Keratinocyte (primary cell): ENCODE measurements at regions not wholly inside any gene's neighbourhood (a gene's known extent, or its start where the extent isn't known, plus 50 kb on each side); places are given as distances from the start of the nearest gene placed in this dataset.

Experiments
- DNase-seq: peaks from one replicate; pipeline ENCODE4 v3.0.0-alpha.2; 2011; ENCODE audit warnings: low read depth, missing footprints, low spot score
- FAIRE-seq: peaks from 2 replicates; lab custom pipeline; 2011; peaks lifted over from hg19 to GRCh38; lab: Jason Lieb, UNC
- H2AFZ ChIP-seq: 2 replicates; pipeline ENCODE4 v1.6.0; 2012; ENCODE audit warnings: low read length, control low read depth, inconsistent platforms; ENCODE audit not compliant: control insufficient read depth
- H3K27ac ChIP-seq: 2 replicates; pipeline ENCODE4 v1.5.1; 2011; ENCODE audit warnings: low read length; ENCODE audit not compliant: control insufficient read depth, insufficient read depth
- H3K27me3 ChIP-seq: 3 replicates; pipeline ENCODE4 v1.6.0; 2011; ENCODE audit warnings: low read length; ENCODE audit not compliant: control insufficient read depth, insufficient read depth; ENCODE audit errors: extremely low read depth
- H3K36me3 ChIP-seq, 2 experiments: 2 replicates in 1 of 2; 3 replicates in 1 of 2; pipeline ENCODE4 v1.5.1; 2011; ENCODE audit warnings: low read length in 2 of 2, mild to moderate bottlenecking in 1 of 2; ENCODE audit not compliant: control insufficient read depth in 2 of 2, insufficient read depth in 2 of 2; ENCODE audit errors: extremely low read depth in 1 of 2
- H3K4me1 ChIP-seq: 3 replicates; pipeline ENCODE4 v1.5.1; 2011; ENCODE audit warnings: low read length; ENCODE audit not compliant: control insufficient read depth, insufficient read depth; ENCODE audit errors: extremely low read depth
- H3K4me2 ChIP-seq: 3 replicates; pipeline ENCODE4 v1.6.0; 2011; ENCODE audit warnings: low read depth, low read length; ENCODE audit not compliant: control insufficient read depth, insufficient read depth; ENCODE audit errors: extremely low read depth
- H3K4me3 ChIP-seq, 3 experiments: fragments of 200-600 bp in 1 of 3; sonication (generic) in 1 of 3; 2 replicates in 2 of 3; 3 replicates in 1 of 3; pipeline ENCODE4 v1.5.1; 2011 to 2016; ENCODE audit warnings: low read length in 3 of 3, mild to moderate bottlenecking in 3 of 3, control low read depth in 2 of 3, inconsistent platforms in 1 of 3, low read depth in 1 of 3, mixed read lengths in 1 of 3, mixed run types in 1 of 3, moderate library complexity in 1 of 3; ENCODE audit not compliant: control insufficient read depth in 2 of 3, insufficient read depth in 2 of 3; ENCODE audit errors: extremely low read depth in 1 of 3
- H3K79me2 ChIP-seq: 2 replicates; pipeline ENCODE4 v1.6.0; 2012; ENCODE audit warnings: low read length; ENCODE audit not compliant: control insufficient read depth, insufficient read depth
- H3K9ac ChIP-seq: 3 replicates; pipeline ENCODE4 v1.6.0; 2011; ENCODE audit warnings: low read length; ENCODE audit not compliant: control insufficient read depth, insufficient read depth; ENCODE audit errors: extremely low read depth
- H3K9me1 ChIP-seq: 3 replicates; pipeline ENCODE4 v1.6.0; 2011; ENCODE audit warnings: low read length; ENCODE audit not compliant: control insufficient read depth, insufficient read depth; ENCODE audit errors: extremely low read depth
- H3K9me3 ChIP-seq: 2 replicates; pipeline ENCODE4 v1.5.1; 2012; ENCODE audit warnings: low read depth, low read length; ENCODE audit not compliant: control insufficient read depth
- H4K20me1 ChIP-seq: 3 replicates; pipeline ENCODE4 v1.6.0; 2011; ENCODE audit warnings: low read length; ENCODE audit not compliant: control insufficient read depth, insufficient read depth; ENCODE audit errors: extremely low read depth
- CTCF ChIP-seq, 3 experiments: IDR thresholded peaks in 1 of 3; conservative IDR thresholded peaks in 1 of 3; optimal IDR thresholded peaks in 1 of 3; 2 replicates in 2 of 3; 3 replicates in 1 of 3; pipeline versions ENCODE3 to v1.5.1; 2011; ENCODE audit warnings: low read length in 3 of 3, mild to moderate bottlenecking in 3 of 3, moderate library complexity in 2 of 3, control low read depth in 1 of 3, inconsistent platforms in 1 of 3; ENCODE audit not compliant: insufficient read depth in 2 of 3; ENCODE audit errors: extremely low read depth in 1 of 3
- EZH2 ChIP-seq: IDR thresholded peaks from one replicate; pipeline ENCODE4 v1.6.1; 2012; ENCODE audit warnings: inconsistent platforms, mild to moderate bottlenecking, low read length, moderate library complexity
- dilution Hi-C: fragments of 300-500 bp; cut with MboI; formaldehyde crosslinking; loops from one replicate; pipeline ENCODE4 v1.7.0; 2020; ENCODE audit warnings: low sequenced_read_pairs; ENCODE audit not compliant: extremely low pct_ligation_motif_present

- no peaks in the 10 kb centered on the region for H3K9me1 ChIP-seq
- peak overlapping the region in 1 of 3 experiments; percentile 2 for H3K4me3 ChIP-seq
- H3K79me2 ChIP-seq: no peaks in the 10 kb centered on the region
- no peaks in the 10 kb centered on the region for H4K20me1 ChIP-seq
- H3K4me1 ChIP-seq: peaks cover 31% of the 10 kb centered on the region
- H3K4me2 ChIP-seq: peak overlapping the region; percentile 67
- H3K9me3 ChIP-seq: no peaks in the 10 kb centered on the region
- peak overlapping the region; percentile 43 for H3K27ac ChIP-seq
- no peak overlapping the region for H3K9ac ChIP-seq
- TF ChIP-seq EZH2 (no peak), CTCF (optimal IDR thresholded peaks at IDR 0.05 in 1 of 3, IDR thresholded peaks at IDR 0.05 in 1 of 3, conservative IDR thresholded peaks at IDR 0.05 in 1 of 3; ENCODE audit: extremely low read depth in 1 of 3, insufficient read depth in 2 of 3, low read length in 3 of 3) (no peak)
- peak; percentile 85 for FAIRE-seq
- no peaks in the 10 kb centered on the region for H3K36me3 ChIP-seq
- no peaks in the 10 kb centered on the region for H3K27me3 ChIP-seq
- dilution Hi-C loops: no loop called here
- DNase-seq: peak; percentile 48
- H2AFZ ChIP-seq: peak overlapping the region; percentile 70
Observed at GRCh38 chr9:82332018-82332773, 343.6 kb downstream of the SPATA31D1 start.

GRCh38 chr9:82332774-82333152 lies 344.2 kb downstream of the SPATA31D1 start:
- Histone ChIP-seq H3K79me2 (no peaks in the 10 kb centered on the region), H3K4me2 (peak overlapping the region; percentile 67), H3K9me3 (no peaks in the 10 kb centered on the region), H3K9ac (no peak overlapping the region), H3K4me3 (no peak overlapping the region), H3K9me1 (no peaks in the 10 kb centered on the region), H3K27me3 (no peaks in the 10 kb centered on the region), H3K27ac (peak overlapping the region; percentile 41), H2AFZ (peak overlapping the region; percentile 20), H3K36me3 (no peaks in the 10 kb centered on the region), H3K4me1 (peaks cover 31% of the 10 kb centered on the region), H4K20me1 (no peaks in the 10 kb centered on the region)
- peak; percentile 67 for FAIRE-seq
- dilution Hi-C loops: no loop called here
- TF ChIP-seq EZH2 (no peak), CTCF (optimal IDR thresholded peaks at IDR 0.05 in 1 of 3, IDR thresholded peaks at IDR 0.05 in 1 of 3, conservative IDR thresholded peaks at IDR 0.05 in 1 of 3; ENCODE audit: extremely low read depth in 1 of 3, insufficient read depth in 2 of 3, low read length in 3 of 3) (no peak)
- peak; percentile 28 for DNase-seq
